ENCODE measurements at regions not wholly inside any gene's neighbourhood (a gene's known extent, or its start where the extent isn't known, plus 50 kb on each side); places are given as distances from the start of the nearest gene placed in this dataset.

DNA sequence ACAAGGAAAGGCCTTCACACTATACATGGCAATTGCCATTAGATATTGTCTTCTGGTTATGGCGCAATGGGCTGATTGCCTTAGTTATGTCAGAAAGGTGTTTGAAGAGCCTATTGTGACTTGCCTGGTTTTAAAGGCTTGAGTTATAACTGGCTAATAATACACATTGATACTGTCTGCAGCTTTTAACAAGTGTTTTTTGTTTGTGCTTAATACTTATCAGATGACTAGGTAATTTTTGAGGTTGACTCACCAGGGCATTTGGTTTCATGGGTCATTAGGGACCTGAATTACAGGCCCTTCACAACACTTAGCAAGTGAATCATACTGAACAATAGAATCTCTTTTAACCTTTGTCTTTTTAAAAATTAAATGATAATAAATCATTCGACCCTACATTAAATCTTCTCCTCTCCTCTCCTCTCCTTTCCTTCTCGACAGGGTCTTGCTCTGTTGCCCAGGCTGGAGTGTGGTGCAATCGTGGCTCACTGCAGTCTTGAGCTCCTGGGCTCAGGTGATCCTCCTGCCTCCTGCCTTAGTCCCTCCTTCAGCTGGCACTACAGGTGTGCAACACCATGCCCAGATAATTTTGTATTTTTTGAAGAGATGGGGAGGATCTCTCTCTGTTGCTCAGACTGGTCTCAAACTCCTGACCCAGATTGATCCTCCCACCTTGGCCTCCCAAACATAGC, 196.3 kb downstream of the JCAD start:
- Histone ChIP-seq H3K9ac (ENCODE audit: insufficient read depth in 1 of 2, low read depth in 2 of 2, low read length in 2 of 2) (no peak overlapping the region), H3K36me3 (ENCODE audit: control insufficient read depth, insufficient read depth, low read length) (no peaks in the 10 kb centered on the region), H3K9me3 (replicated peaks; ENCODE audit: control insufficient read depth, insufficient read depth, low read depth, low read length) (no peaks in the 10 kb centered on the region), H3K27me3 (ENCODE audit: control insufficient read depth in 2 of 2, insufficient read depth in 2 of 2, low read length in 2 of 2) (peaks cover 5 to 13% of the 10 kb centered on the region in 2 experiments; a peak in 3 of 5 replicates), H3K4me3 (no peak overlapping the region), H3K79me2 (ENCODE audit: control insufficient read depth, insufficient read depth, low read length) (no peaks in the 10 kb centered on the region), H2AFZ (ENCODE audit: low read depth, low read length) (no peak overlapping the region), H3K9me1 (ENCODE audit: control insufficient read depth, insufficient read depth, low read length) (peaks cover under 1% of the 10 kb centered on the region), H3K4me1 (replicated peaks in 1 of 2; ENCODE audit: control insufficient read depth in 2 of 2, insufficient read depth in 2 of 2, low read length in 2 of 2) (no peaks in the 10 kb centered on the region), H3K4me2 (ENCODE audit: insufficient read depth, low read length) (no peak overlapping the region), H4K20me1 (replicated peaks; ENCODE audit: control insufficient read depth, insufficient read depth, low read length) (no peaks in the 10 kb centered on the region), H3K27ac (ENCODE audit: extremely low read depth, low read depth, low read length) (no peak overlapping the region)
- intact Hi-C loops (cut with micrococcal nuclease) (no loop called here), in situ Hi-C loops (cut with MboI) (no loop called here)
- DNase-seq (ENCODE audit: extremely low read depth in 1 of 4, low spot score in 3 of 4) (no peak), FAIRE-seq (no peak), ATAC-seq (no peak)
- TF ChIP-seq, protein P1, sequence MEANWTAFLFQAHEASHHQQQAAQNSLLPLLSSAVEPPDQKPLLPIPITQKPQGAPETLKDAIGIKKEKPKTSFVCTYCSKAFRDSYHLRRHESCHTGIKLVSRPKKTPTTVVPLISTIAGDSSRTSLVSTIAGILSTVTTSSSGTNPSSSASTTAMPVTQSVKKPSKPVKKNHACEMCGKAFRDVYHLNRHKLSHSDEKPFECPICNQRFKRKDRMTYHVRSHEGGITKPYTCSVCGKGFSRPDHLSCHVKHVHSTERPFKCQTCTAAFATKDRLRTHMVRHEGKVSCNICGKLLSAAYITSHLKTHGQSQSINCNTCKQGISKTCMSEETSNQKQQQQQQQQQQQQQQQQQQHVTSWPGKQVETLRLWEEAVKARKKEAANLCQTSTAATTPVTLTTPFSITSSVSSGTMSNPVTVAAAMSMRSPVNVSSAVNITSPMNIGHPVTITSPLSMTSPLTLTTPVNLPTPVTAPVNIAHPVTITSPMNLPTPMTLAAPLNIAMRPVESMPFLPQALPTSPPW (CRISPR knock-in tag; IDR thresholded peaks at IDR 0.05) = no peak
- TF ChIP-seq, protein P2, sequence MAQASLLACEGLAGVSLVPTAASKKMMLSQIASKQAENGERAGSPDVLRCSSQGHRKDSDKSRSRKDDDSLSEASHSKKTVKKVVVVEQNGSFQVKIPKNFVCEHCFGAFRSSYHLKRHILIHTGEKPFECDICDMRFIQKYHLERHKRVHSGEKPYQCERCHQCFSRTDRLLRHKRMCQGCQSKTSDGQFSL (CRISPR knock-in tag; IDR thresholded peaks at IDR 0.05) = no peak
- TF ChIP-seq, protein P2 (tag; IDR thresholded peaks at IDR 0.05) = no peak
- TF ChIP-seq YBX1 (IDR thresholded peaks at IDR 0.05) (no peak), DDX20 (tag; IDR thresholded peaks at IDR 0.05; ENCODE audit: low read depth) (no peak), RAD51 (IDR thresholded peaks at IDR 0.05; ENCODE audit: borderline replicate concordance, low read depth) (no peak), ASH1L (IDR thresholded peaks at IDR 0.05; ENCODE audit: borderline replicate concordance, low read depth, partially characterized antibody) (no peak), ZNF507 (tag; conservative IDR thresholded peaks at IDR 0.05) (no peak), NCOA2 (IDR thresholded peaks at IDR 0.05; ENCODE audit: partially characterized antibody in 2 of 2) (no peak), MYNN (IDR thresholded peaks at IDR 0.05) (no peak), MYNN (CRISPR knock-in tag; IDR thresholded peaks at IDR 0.05) (no peak), HDGF (IDR thresholded peaks at IDR 0.05) (no peak), SIN3B (IDR thresholded peaks at IDR 0.05; ENCODE audit: low read depth) (no peak), SREBF1 (IDR thresholded peaks at IDR 0.05; ENCODE audit: borderline replicate concordance, low read depth, low read length) (no peak)
- TF ChIP-seq, protein P3, sequence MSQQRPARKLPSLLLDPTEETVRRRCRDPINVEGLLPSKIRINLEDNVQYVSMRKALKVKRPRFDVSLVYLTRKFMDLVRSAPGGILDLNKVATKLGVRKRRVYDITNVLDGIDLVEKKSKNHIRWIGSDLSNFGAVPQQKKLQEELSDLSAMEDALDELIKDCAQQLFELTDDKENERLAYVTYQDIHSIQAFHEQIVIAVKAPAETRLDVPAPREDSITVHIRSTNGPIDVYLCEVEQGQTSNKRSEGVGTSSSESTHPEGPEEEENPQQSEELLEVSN (IDR thresholded peaks at IDR 0.05; ENCODE audit: borderline replicate concordance in 1 of 2, extremely low read depth in 1 of 2, insufficient read depth in 1 of 2, insufficient read length in 1 of 2, low read depth in 1 of 2, low read length in 1 of 2, poor library complexity in 1 of 2, severe bottlenecking in 1 of 2) = no peak
- TF ChIP-seq, protein P4, sequence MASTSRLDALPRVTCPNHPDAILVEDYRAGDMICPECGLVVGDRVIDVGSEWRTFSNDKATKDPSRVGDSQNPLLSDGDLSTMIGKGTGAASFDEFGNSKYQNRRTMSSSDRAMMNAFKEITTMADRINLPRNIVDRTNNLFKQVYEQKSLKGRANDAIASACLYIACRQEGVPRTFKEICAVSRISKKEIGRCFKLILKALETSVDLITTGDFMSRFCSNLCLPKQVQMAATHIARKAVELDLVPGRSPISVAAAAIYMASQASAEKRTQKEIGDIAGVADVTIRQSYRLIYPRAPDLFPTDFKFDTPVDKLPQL (IDR thresholded peaks at IDR 0.05; ENCODE audit: extremely low read depth, insufficient read length) = no peak
- ChIA-PET CTCF (ENCODE audit: low intra/inter-chr PET ratio) (no interaction called here), POLR2A (no interaction called here)
- no TSS peak for BruUV-seq (replicated peaks)
- WGBS (ENCODE audit: insufficient coverage, low coverage, missing lambda C conversion rate) = 0% methylated on average over 4 of the region's 4 CpGs

Data from K562 (cell line).